Stimulated activated naive B cell treated with anti-CD40 and anti-IgM and Interleukin-4, amounts not matched to agents 10 μg/mL and 1 μg/mL and 100 μg/mL, for 72 hours (primary cell): ENCODE measurements at regions not wholly inside any gene's neighbourhood (a gene's known extent, or its start where the extent isn't known, plus 50 kb on each side); places are given as distances from the start of the nearest gene placed in this dataset.
A peak's percentile ranks its signal among the peaks of the same experiment; 100 is the strongest.
"Not testable (repeated sequence)": the region's sequence is repeated elsewhere in the genome, so short reads cannot be mapped to it uniquely, and the experiment has no call there.

Experiments
- ATAC-seq, 2 donors: fragments of 150-1000 bp; cut with Tn5 transposase; replicated peaks; 2 replicates each; pipeline ENCODE4 v1.10.0; 2021; ENCODE audit warnings: moderate library complexity in 1 of 2
- DNase-seq: peaks from one replicate; pipeline ENCODE4 v3.0.0; 2021
- H3K27ac Mint-ChIP-seq: one replicate; pipeline ENCODE4 v1.8.0; 2022; ENCODE audit warnings: mild to moderate bottlenecking, mixed read lengths
- H3K27me3 Mint-ChIP-seq, 2 donors: one replicate each; pipeline ENCODE4 v1.8.0; 2022; ENCODE audit warnings: mixed read lengths in 2 of 2
- H3K36me3 Mint-ChIP-seq, 2 donors: one replicate each; pipeline ENCODE4 v1.8.0; 2022; ENCODE audit warnings: mixed read lengths in 2 of 2, mild to moderate bottlenecking in 1 of 2
- H3K4me1 Mint-ChIP-seq, 2 donors: one replicate each; pipeline ENCODE4 v1.8.0; 2022; ENCODE audit warnings: mixed read lengths in 2 of 2, mild to moderate bottlenecking in 1 of 2
- H3K4me3 Mint-ChIP-seq, 2 donors: one replicate each; pipeline ENCODE4 v1.8.0; 2022; ENCODE audit warnings: mild to moderate bottlenecking in 2 of 2, mixed read lengths in 2 of 2, moderate library complexity in 1 of 2
- H3K9me3 Mint-ChIP-seq, 2 donors: one replicate each; pipeline ENCODE4 v1.8.0; 2022; ENCODE audit warnings: mixed read lengths in 2 of 2, mild to moderate bottlenecking in 1 of 2

DNA sequence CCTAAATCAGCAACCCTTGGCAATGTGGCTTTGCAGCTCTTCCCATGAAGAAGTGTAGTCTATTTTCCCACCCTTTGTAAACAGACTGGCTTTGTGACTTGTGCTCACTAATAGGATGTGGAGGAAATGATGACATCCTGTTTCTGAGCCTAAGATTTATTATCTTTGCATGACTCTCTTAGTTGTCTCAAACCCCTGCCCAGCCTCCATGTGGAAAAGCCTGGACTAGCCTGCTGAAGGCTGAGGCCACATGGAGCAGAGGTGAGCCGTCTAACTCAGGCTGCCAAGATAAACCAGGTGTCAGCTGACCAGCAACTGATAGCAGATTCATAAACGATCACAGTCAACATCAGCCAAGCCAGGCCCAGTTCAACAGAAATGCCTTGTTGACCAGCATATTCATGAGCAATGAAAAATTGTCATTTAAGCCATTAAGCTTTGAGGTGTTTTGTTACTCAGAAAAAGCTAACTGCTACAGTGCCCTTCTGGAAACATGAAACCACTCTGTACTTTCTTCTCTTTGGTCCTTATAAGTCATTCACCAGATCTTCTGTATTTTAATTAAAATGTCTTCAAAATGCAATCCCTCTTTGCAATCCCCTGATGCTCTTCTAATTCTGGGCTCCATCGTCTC lies 586.3 kb upstream of the ANKRD30A start:
- Mint-ChIP-seq H3K4me1 (peaks cover 15 to 36% of the 10 kb centered on the region in 2 donors), H3K4me3 (no peak overlapping the region), H3K27ac (no peak overlapping the region), H3K36me3 (no peaks in the 10 kb centered on the region), H3K27me3 (no peaks in the 10 kb centered on the region), H3K9me3 (peaks cover 0 to 3% of the 10 kb centered on the region in 2 donors)
- DNase-seq (no peak), ATAC-seq (no peak)

DNA sequence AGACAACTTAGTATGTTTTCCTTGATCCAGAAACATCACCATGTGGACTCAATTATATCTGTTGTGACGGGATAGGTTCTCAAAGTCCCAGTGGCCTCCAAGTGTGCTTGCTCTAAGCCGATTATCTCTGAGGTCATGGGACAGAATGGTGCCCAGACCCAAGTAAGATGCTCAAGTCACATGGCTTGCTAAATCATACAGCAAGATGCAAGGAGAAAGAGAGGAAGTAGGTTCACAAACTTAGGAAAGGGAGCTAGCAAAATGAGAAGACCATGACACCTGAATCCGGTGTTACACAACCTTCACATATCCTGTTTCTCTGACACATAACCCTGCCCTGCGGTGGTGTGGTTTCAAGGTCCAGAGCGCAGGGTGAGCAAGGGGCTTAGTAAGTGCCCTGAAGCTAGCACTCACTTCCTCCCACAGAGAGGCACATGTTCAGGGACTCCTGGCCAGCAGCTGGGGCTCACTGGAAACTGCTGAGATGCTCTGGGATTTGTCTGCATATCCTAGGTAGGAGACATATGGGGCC lies 590.9 kb upstream of the ANKRD30A start:
- DNase-seq: peak; percentile 82
- no peak overlapping the region for H3K27ac Mint-ChIP-seq
- no peaks in the 10 kb centered on the region for H3K36me3 Mint-ChIP-seq
- no peak overlapping the region for H3K4me3 Mint-ChIP-seq
- H3K27me3 Mint-ChIP-seq: no peaks in the 10 kb centered on the region
- peaks cover 0 to 3% of the 10 kb centered on the region in 2 donors for H3K9me3 Mint-ChIP-seq
- ATAC-seq: peak; percentile 100
- H3K4me1 Mint-ChIP-seq: peaks cover 15 to 36% of the 10 kb centered on the region in 2 donors

DNA sequence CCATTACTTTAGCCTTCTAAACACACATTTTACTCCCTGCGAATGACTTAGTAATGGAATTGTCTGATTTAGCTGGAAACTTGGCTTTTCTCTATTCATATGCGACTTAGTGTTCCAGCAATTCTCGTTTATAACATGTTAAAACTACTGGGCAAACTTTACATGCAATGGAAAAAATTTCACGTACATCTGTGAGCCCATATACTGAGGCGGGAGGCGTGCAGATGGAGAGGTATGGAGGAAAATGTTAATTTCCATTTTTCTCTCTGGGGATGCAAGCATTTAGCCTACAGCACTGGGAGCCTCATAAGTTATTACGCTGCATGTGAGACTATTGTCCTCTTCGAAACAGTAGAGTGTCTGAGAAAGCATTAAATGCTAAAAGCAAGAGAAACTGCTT lies 591.5 kb upstream of the ANKRD30A start:
- Mint-ChIP-seq H3K27me3 (no peaks in the 10 kb centered on the region), H3K36me3 (no peaks in the 10 kb centered on the region), H3K9me3 (peaks cover 0 to under 1% of the 10 kb centered on the region in 2 donors), H3K27ac (no peak overlapping the region), H3K4me3 (no peak overlapping the region), H3K4me1 (peaks cover 11 to 29% of the 10 kb centered on the region in 2 donors)
- ATAC-seq (no peak), DNase-seq (no peak)

DNA sequence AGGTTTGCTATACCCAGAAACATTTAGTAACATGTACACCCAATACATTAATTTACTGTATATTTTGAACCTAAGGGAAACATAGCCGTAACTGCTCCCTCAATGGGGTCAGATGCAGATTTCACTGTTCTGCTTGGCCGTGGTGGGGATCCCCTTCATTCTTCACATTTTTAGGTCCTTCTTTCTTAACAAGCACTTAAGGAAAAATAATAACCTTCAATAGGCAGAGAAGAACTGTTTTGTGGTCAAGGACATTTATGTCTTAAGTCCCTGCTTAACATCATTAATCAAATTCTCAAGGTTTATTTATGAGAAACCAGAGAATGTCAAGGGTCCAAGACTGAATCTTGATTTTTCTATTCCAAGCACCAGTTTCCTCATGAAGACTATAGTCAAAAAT lies 592.1 kb upstream of the ANKRD30A start:
- no peak for ATAC-seq
- Mint-ChIP-seq H3K4me3 (no peak overlapping the region), H3K36me3 (no peaks in the 10 kb centered on the region), H3K27ac (no peak overlapping the region), H3K27me3 (no peaks in the 10 kb centered on the region), H3K4me1 (peaks cover 8 to 24% of the 10 kb centered on the region in 2 donors), H3K9me3 (no peaks in the 10 kb centered on the region)
- DNase-seq: no peak

DNA sequence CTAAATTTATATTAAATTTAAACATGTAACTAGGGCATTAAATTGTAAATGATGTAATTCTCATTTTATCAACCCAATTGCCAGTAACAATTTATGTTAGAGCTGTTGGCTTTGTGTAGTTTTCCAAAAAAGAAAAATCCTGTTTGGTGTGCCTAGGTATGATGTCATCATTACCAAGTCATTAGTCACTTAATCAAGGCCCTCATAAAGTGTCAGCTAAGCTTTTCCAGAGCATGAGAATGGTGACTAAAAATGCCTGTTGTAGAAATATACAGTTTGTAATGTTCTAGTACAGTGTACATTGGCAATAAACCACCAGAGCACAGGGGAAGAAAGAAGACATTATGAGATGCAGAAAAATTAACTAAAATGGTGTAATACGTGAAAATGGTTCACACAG lies 593.8 kb upstream of the ANKRD30A start:
- peaks cover 7 to 20% of the 10 kb centered on the region in 2 donors for H3K4me1 Mint-ChIP-seq
- no peak overlapping the region for H3K27ac Mint-ChIP-seq
- no peak overlapping the region for H3K4me3 Mint-ChIP-seq
- no peaks in the 10 kb centered on the region for H3K27me3 Mint-ChIP-seq
- no peaks in the 10 kb centered on the region for H3K9me3 Mint-ChIP-seq
- ATAC-seq (no peak), DNase-seq (no peak)
- no peaks in the 10 kb centered on the region for H3K36me3 Mint-ChIP-seq

DNA sequence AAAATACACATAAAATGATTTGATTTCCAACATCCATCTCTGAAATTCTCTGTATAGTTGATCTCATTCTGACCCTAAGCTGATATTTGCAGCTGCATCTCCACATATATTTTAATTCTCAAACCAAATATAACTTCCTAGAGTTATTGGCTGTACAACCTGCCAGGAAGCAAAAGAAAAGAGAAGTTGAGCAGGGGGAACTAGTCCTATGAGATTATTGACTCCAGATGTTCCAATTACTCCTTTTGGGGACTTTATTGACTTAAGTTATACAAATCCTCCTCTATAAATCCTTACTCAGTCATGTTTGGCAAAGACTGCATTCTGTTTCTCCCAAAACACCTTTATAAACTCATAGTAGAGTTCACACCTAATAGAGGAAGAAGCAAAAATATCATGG lies 599.4 kb upstream of the ANKRD30A start:
- Mint-ChIP-seq H3K27ac (no peak overlapping the region), H3K4me1 (no peaks in the 10 kb centered on the region), H3K36me3 (no peaks in the 10 kb centered on the region), H3K9me3 (no peaks in the 10 kb centered on the region), H3K27me3 (no peaks in the 10 kb centered on the region), H3K4me3 (no peak overlapping the region)
- ATAC-seq (no peak), DNase-seq (no peak)

DNA sequence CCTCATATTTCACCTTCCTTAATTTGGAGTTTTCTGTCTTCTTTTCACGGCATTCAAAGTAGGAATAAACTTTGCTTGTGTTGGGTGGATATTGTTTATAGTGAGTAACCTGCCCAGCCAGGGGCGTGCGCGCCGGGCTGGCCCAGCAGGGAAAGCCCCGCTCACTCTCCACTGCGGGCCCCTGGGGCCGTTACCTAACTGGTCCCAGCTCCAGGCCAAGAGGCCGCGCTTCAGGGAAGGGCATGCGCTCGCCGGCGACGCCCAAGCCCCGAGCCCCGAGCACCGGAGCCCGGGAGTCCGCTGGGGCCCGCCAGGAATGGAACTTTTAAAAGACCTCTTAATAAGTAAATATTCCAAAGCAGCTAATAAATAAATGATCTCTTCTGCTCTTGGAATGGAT lies 601.3 kb upstream of the ANKRD30A start:
- H3K4me1 Mint-ChIP-seq, H3K4me3 Mint-ChIP-seq, H3K9me3 Mint-ChIP-seq, H3K36me3 Mint-ChIP-seq, H3K27me3 Mint-ChIP-seq, DNase-seq, ATAC-seq, H3K27ac Mint-ChIP-seq: not testable (repeated sequence)

DNA sequence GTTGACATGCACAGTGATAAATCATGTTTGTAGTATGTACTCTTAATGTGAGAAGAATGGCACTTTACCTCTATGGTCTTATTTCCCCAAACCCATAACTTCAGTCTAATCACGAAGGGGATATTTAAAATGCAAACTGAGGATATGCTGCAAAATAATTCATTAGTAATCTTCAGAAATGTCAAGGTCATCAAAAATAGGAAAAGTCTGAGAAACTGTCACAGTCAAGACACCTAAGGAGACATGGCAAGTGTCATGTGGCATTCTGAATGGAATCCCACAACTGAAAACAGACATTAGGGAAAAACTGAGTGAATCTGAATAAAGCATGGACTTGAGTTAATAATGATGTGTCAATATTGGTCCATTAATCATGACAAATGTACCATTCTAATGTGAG lies 605.5 kb upstream of the ANKRD30A start:
- no peak for ATAC-seq
- Mint-ChIP-seq H3K27ac (no peak overlapping the region), H3K36me3 (no peaks in the 10 kb centered on the region), H3K9me3 (peaks cover 0 to 6% of the 10 kb centered on the region in 2 donors), H3K4me3 (no peak overlapping the region), H3K27me3 (no peaks in the 10 kb centered on the region), H3K4me1 (no peaks in the 10 kb centered on the region)
- DNase-seq: no peak

DNA sequence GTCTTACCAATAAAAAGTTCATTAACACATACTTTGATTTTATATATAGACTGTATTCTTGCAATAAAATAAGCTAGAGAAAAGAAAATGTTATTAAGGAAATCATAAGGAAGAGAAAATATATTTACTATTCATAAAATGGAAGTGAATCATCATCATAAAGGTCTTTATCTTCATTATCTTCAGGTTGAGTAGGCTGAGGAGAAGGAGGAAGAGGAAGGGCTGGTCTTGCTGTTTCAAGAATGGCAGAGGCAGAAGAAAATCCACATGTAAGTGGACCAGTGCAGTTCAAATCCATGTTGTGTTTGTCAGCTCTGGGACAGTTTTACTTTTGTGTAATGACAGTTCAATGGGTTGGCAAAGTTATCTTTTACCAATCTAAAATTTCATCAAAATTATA lies 609.1 kb upstream of the ANKRD30A start:
- Mint-ChIP-seq H3K9me3 (peaks cover 0 to 6% of the 10 kb centered on the region in 2 donors), H3K27me3 (no peaks in the 10 kb centered on the region), H3K4me1 (peaks cover 1 to 5% of the 10 kb centered on the region in 2 donors), H3K4me3 (no peak overlapping the region), H3K36me3 (no peaks in the 10 kb centered on the region), H3K27ac (no peak overlapping the region)
- ATAC-seq (no peak), DNase-seq (no peak)

DNA sequence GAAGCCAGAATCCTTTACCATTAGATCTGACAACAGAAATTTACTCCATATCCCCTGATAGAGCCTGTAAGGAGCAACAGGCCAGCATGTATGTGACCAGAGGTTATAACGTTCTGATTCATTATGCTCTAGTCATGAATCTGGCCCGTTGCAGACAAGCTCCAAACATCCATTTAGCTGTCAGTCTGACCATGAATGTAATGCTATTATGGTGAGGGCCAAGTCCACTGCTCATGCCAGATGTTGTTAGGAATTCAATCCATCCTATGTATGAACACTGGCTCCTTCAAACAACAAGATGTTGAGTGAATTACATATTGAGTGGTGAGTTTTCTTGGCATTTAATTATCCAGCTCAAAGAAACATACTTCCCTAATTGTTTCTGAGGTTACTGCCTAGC lies 610.1 kb upstream of the ANKRD30A start:
- Mint-ChIP-seq H3K9me3 (peaks cover 0 to 6% of the 10 kb centered on the region in 2 donors), H3K4me1 (peaks cover 1 to 5% of the 10 kb centered on the region in 2 donors), H3K36me3 (no peaks in the 10 kb centered on the region), H3K27ac (no peak overlapping the region), H3K27me3 (no peaks in the 10 kb centered on the region), H3K4me3 (no peak overlapping the region)
- ATAC-seq (no peak), DNase-seq (no peak)

DNA sequence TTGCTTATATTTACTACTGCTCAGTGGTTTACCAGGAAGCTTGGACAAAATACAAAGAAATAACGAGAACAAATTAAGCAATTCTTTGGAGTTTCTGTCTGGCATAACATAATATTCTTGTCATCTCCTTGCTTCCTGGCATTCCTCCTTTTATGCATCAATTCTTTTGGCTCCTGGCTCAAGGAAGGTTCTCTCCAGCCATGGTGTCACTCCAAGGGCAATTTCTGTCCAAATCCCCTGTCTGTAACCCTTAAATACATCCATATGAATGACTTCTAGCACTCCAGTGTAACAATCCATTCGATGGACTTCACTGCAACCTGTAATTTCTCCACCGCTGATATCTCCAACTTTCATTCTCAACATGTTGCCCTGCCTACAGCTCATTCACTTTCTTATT lies 617.7 kb upstream of the ANKRD30A start:
- H3K4me3 Mint-ChIP-seq: no peak overlapping the region
- no peaks in the 10 kb centered on the region for H3K4me1 Mint-ChIP-seq
- peaks cover 0 to 3% of the 10 kb centered on the region in 2 donors for H3K27me3 Mint-ChIP-seq
- ATAC-seq: no peak
- no peak for DNase-seq
- no peaks in the 10 kb centered on the region for H3K36me3 Mint-ChIP-seq
- H3K9me3 Mint-ChIP-seq: peaks cover 2 to 3% of the 10 kb centered on the region in 2 donors
- no peak overlapping the region for H3K27ac Mint-ChIP-seq

DNA sequence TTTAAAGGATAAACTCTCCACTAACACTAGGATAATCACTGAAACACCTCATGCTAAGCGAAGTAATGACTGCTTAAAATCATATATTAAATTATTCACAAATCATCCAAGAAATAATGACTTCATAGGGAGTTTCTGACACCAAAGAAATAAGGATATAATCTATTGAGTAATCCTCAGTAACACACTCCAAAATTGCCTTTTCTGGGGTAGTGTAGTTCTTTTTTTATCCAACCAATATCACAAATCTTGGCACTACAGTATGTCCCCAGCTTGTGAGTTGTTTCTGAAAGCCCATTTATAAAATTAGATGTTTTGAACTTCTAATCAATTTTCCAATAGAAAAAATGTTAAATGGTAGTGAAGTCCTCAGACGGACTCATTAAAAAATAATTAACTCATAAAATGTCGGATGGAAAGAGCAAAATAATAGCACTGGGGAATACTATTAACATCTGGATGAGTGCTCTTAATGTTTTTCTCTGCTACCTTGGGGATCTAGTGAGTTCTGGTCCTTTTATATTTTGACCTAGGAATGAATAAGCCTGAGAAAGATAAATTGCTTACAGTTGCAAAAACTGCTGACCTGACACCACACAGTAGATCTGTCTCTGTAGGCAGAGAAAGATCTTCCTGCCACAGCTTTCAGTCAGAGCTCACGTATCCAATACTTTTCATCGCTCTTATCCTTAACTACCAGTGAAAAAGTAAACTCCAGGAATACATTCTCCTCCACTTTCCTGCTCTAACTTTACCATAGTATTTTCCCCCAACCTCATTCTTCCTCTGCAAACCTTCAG lies 618.5 kb upstream of the ANKRD30A start:
- ATAC-seq: no peak
- H3K4me1 Mint-ChIP-seq: no peaks in the 10 kb centered on the region
- no peak overlapping the region for H3K27ac Mint-ChIP-seq
- DNase-seq: no peak
- no peaks in the 10 kb centered on the region for H3K36me3 Mint-ChIP-seq
- no peak overlapping the region for H3K4me3 Mint-ChIP-seq
- H3K27me3 Mint-ChIP-seq: peaks cover 0 to 3% of the 10 kb centered on the region in 2 donors
- H3K9me3 Mint-ChIP-seq: peaks cover 2 to 3% of the 10 kb centered on the region in 2 donors

DNA sequence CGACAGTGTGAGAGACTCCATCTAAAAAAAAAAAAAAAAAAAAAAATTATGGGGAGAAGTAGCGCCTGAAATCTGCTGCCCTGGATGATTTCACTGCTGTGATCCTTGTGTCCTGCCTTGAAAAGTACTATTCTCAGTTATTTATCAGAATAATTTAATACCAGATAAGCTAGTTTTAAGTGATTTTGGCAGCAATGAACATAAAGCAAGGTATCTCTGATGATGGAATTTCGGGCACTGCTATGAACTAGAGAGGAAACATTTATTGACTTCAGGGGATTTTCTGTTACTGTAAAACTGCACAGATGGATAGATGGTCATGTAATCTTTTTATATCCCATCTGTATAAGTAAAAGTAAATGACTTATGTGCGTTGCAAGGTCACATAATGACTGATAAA lies 619.1 kb upstream of the ANKRD30A start:
- no peak for DNase-seq
- Mint-ChIP-seq H3K27ac (no peak overlapping the region), H3K4me1 (no peaks in the 10 kb centered on the region), H3K4me3 (no peak overlapping the region), H3K27me3 (peaks cover 0 to 3% of the 10 kb centered on the region in 2 donors), H3K9me3 (peaks cover 2 to 3% of the 10 kb centered on the region in 2 donors), H3K36me3 (no peaks in the 10 kb centered on the region)
- ATAC-seq: no peak

DNA sequence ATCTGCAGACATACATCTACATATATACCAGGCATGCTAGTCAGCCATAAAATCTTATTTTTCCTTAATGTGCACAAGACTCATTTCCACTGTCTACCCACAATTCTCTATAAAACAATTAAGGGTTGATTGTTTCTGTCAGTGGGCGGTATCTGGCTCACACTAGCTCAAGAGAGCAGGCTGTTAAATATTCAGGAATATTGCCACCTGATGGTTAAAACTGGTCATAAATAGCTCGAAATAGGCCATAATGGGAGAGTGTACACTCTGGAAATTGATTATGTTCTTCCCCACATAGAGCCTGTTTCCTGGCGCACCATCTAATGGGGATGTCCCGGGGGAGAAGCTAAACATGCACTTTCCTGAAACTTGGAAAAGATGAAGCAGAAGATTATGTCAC lies 620.6 kb upstream of the ANKRD30A start:
- Mint-ChIP-seq H3K4me1 (peaks cover 0 to 1% of the 10 kb centered on the region in 2 donors), H3K9me3 (peaks cover 2 to 3% of the 10 kb centered on the region in 2 donors), H3K4me3 (no peak overlapping the region), H3K27me3 (peaks cover 0 to 3% of the 10 kb centered on the region in 2 donors), H3K27ac (no peak overlapping the region), H3K36me3 (no peaks in the 10 kb centered on the region)
- DNase-seq (no peak), ATAC-seq (no peak)

DNA sequence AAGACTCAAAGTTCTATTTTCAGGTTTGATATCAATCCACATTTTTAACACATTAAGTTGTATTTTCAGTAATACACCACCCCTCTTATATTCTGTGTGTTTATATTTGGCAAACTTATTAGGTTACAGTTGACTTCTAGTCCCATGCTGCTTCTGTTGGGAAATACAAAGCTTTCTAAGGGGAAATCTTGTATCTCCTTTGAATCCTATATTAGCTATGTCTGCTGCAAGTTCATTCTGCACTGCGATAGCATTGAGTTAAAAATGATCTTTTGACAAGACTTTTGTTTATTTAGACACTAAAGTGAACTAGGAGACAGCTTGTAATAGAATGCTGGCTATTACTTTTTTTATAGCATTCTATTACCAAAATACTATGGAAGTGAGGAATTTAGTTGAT lies 625.1 kb upstream of the ANKRD30A start:
- Mint-ChIP-seq H3K27me3 (peaks cover 0 to 3% of the 10 kb centered on the region in 2 donors), H3K4me1 (peaks cover 0 to 5% of the 10 kb centered on the region in 2 donors)

More for the DNA sequence above, 625.1 kb upstream of the ANKRD30A start:
- no peak overlapping the region for H3K27ac Mint-ChIP-seq
- peaks cover 3 to 5% of the 10 kb centered on the region in 2 donors for H3K9me3 Mint-ChIP-seq
- no peaks in the 10 kb centered on the region for H3K36me3 Mint-ChIP-seq
- ATAC-seq (no peak), DNase-seq (no peak)
- no peak overlapping the region for H3K4me3 Mint-ChIP-seq
